ENCODE measurements at regions not wholly inside any gene's neighbourhood (a gene's known extent, or its start where the extent isn't known, plus 50 kb on each side); places are given as distances from the start of the nearest gene placed in this dataset.

DNA sequence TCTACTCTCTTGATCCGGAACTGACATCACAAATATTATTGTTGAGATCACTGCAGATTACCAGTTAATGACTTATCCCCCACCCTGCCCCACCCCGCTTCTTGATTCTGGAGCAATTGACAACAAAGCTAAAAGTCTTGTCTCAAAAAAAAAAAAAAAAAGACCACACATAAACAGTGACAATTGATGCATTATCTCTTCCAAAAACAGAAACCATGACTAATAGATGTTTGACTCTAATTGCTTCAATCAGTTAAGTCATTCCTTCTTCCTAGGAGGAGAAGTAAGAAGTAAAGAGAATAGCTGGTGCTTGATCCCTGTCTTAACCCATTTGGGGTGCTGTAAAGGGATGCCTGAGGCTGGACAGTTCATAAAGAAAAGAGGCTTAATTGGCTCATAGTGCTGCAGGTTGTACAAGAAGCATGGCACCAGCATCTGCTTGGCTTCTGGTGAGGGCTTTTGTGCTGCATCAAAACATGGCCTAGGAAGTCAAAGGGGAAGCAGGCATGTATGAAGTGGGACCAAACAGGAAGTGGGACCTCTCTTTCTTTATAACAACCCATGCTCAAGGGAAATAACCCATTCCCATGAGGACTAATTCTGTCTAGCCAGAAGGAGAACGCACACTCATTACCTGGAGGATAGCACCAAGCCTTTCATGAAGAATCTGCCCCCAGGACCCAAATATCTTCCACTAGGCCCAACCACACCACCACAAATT, 158.7 kb downstream of the TMEM167A start:
- TF ChIP-seq, protein P1, sequence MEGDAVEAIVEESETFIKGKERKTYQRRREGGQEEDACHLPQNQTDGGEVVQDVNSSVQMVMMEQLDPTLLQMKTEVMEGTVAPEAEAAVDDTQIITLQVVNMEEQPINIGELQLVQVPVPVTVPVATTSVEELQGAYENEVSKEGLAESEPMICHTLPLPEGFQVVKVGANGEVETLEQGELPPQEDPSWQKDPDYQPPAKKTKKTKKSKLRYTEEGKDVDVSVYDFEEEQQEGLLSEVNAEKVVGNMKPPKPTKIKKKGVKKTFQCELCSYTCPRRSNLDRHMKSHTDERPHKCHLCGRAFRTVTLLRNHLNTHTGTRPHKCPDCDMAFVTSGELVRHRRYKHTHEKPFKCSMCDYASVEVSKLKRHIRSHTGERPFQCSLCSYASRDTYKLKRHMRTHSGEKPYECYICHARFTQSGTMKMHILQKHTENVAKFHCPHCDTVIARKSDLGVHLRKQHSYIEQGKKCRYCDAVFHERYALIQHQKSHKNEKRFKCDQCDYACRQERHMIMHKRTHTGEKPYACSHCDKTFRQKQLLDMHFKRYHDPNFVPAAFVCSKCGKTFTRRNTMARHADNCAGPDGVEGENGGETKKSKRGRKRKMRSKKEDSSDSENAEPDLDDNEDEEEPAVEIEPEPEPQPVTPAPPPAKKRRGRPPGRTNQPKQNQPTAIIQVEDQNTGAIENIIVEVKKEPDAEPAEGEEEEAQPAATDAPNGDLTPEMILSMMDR (IDR thresholded peaks at IDR 0.05; ENCODE audit: low read length): no peak
- no peak for TF ChIP-seq EZH2 (optimal IDR thresholded peaks at IDR 0.05; ENCODE audit: low read depth, low read length)

All from MM.1S (cell line).